ENCODE measurements at regions not wholly inside any gene's neighbourhood (a gene's known extent, or its start where the extent isn't known, plus 50 kb on each side); places are given as distances from the start of the nearest gene placed in this dataset.

- no peak for TF ChIP-seq CTCF (conservative IDR thresholded peaks at IDR 0.05; ENCODE audit: low read length)
- no peak for TF ChIP-seq EZH2phosphoT487 (IDR thresholded peaks at IDR 0.05; ENCODE audit: borderline replicate concordance, low read depth, low read length)
Observed at GRCh38 chr3:81068546-81068945, 692.9 kb downstream of the GBE1 start.
